Stimulated activated CD4-positive, alpha-beta T cell treated with anti-CD3 and anti-CD28 coated beads, Interleukin-15, amount 100 ng/mL, for 24 hours (primary cell): ENCODE measurements at regions not wholly inside any gene's neighbourhood (a gene's known extent, or its start where the extent isn't known, plus 50 kb on each side); places are given as distances from the start of the nearest gene placed in this dataset.

Source experiments
- DNase-seq: peaks from one replicate; pipeline ENCODE4 v3.0.0-alpha.2; 2020

DNA sequence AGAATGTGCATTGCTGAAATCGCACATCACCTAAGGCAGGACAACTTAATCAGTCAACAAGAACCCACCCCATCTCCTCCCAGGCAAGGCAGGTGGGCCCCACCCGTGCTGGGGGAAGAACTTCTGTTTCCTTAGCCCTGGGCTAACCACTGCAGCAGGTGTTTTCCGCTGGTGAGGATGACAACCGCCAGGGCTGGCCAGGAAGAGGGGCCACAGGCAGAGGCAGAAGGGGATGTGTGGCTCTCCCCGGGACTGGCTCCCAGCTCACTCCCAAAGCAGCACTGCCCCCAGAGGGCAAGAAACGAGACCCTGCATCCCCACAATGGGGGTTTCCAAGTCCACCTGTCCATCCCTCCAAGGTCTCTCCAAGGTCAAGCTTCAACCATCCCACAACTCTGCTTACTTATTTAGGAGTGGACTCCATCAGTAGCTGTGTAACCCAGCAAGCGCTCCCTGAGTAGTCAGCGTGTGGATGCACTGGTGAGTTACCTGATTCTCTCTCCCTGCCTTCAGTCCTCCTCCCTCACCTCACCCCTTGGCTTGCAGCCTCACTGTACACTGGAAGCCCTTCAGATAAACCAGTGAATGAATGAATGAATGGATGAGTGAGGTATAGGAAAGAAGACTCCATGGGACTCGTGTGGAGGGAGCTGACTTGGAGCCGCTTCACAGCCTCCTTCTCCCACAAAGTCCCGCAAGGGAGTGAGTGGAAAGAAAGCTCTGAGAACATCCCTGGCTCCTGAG lies 168.2 kb upstream of the CST7 start:
- DNase-seq, result no peak

DNA sequence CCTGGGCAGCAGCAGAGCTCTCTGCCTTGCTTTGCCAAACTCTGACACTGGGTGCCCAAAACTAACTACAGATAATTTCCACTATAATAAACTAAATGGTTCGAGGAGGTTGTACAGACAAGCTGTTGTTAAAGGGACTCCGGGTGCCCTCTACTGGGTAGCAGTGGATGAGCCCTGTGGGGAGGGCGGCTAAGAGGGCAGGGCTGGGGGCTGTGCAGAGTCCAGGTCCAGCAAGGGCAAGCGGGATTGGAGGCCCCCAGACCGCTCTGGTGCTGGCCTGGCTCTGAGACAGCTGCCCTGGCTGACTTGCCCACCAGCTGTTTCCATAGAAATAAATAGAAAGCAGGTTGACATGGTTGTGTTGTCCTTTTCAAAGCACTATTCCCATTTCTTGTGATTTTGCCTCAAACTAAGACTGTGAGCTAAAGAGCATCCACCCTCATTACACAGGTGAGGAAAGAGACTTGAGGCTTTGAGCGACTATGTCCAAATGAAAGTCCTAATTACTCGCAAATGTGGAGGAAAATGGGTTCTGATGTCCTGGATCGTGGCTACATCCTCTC lies 167.6 kb upstream of the CST7 start:
- peak; percentile 33 for DNase-seq

DNA sequence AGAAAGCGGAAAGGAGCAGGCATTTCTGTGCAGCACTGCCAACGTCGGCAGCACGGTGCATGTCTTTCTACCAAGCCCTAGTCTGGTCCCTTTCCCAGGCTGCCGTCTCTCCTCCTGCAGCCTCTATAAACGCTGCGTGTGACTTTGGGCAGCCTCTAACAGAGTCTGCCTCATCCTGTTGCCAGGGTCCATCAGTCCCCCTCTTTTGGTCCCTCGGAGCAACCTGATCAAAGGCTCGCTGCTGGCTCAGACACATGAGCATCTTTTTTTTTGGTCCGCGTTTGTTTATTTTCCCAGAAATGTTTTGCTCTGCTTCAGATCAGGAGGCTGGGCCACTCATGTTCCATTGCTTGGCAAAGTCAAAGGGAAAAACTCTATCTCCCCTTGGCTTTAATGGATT lies 166.8 kb upstream of the CST7 start:
- DNase-seq, result no peak

DNA sequence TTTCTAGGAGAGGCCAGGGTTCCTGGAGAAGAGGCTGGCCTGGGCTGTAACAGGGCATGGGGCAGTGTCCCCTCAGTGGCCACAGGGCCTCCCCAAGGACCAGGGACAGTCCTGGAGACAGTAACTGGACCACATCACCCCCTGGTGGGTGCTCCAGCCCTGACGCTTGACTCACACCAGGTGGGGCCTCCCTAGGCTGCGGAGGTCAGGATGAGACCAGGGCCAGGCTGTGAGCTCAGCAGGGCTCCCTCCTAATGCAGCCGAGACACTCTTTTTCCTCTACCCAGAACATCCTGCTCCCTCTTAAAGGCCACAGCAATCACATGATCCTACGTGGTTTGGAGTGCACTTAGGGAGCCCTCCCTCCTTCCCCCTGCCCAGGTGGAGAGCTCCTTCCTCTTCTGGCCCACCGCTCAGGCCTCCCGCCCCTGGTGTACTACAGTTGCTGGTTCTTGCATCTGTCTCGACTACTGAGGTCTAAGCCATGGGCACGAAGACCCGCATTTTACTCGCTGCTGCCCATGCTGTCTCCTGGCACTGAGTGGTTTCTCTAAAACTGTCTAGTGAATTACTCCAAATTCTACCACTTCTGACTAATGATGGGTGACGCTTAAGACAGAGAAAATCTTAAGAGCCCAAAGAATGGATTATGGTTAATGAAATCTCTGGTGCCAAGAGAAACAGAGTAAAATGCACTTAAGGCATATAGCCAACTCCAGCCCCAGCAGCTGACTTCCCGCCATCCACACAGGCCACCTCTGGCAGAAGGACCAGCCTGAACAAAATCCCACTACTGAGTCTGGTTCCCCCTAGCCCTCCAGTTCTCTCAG lies 166.1 kb upstream of the CST7 start:
- DNase-seq, result no peak

DNA sequence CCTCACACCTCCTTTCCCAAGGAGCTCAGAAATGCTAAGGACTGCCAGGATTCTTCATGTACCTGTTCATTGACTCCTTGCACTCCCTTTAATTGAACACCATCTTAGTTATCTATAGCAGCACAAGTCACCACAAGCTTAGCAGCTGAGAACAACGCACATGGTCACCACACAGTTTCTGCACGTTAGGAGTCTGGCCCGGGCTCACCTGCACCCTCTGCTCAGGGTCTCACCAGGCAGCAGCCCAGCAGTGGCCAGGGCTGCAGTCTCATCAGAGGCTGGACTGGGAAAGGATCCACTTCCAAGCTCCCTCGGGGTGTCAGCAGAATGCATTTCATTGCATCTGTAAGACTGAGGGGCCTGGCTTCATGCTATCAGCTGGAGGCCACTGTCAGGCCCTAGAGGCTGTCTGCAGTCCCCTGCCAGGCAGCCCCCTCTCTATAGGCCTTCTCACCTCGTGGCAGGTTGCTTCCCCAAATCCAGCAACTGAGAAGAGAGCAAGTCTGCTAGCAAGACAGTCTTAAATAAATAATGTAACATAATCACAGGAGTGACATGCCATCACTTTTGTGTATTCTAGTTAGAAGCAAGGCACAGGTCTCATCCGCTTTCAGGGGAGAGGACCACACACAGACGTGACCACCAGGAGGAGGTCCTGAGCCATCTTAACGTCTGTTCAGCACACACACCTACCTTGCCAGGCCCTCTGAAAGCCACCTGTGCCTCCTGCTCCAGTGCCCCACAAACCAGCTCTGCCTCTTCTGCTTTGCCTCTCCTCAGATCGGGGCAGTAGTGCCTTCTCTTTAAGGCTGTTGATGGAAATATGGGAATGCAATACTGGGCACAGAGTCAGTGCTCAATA lies 165.2 kb upstream of the CST7 start:
- peak; percentile 11 for DNase-seq

DNA sequence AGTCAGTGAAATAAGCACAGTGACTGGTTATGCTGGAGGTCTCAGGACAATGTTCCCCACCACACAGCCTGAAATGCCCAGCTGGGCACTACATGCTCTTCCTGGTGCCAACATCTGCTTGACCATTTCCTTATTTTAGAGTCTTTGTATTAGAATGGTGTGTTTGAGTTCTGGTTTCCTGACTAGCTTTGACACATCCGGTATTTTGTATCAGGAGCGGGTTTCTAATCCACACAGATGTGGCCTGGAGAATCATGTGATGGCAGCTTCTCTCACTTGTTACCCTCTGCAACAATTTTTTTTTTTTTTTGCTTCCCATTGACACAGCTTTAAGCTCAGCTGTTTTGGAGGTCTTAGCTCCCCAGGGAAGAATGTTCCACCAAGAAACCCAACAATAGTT lies 164.5 kb upstream of the CST7 start:
- no peak for DNase-seq

DNA sequence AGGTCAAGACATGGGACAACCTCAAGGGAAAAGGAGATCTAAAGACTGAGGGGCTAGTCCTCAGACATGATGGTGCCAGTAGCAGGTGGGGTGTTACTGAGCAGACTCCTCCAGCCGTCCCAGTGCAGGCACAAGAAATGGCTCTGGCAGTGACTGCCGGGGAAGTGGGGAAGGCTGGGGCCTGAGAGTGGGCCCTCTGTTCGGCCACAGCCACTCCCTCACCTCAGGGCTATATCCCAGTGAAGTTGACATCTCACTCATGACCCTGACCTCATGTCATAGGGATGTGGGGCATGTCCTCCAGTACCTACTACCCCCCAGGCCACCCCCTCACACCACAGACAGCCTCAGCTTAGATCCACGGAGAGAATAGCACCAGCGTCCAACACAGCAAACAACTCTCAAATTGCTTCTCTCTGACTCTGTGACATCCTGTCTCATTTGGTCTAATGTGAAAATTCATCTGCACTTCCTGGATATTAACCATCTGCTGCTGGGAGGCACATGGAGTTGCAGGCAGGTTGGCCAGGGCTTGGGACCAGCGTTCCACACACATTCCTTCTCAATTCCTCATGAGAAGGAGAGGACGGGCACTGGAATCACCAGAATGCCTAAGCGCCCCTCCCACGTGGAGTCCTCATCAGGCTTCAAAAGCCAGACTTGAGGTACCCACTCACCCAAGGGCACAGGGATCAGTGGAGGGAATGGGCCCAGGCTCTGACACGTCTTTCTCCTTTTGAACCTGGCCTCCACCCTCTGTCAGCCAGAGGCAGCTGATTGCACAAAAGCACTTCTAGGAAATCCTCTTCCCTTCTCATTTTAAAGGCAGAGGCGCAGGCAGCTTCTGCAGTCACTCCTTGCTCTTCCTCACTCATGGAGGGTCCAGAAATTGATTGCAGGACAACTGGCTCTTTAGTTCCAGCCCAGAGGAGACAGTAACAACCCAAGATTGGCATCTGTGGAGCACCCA lies 163.6 kb upstream of the CST7 start:
- no peak for DNase-seq

DNA sequence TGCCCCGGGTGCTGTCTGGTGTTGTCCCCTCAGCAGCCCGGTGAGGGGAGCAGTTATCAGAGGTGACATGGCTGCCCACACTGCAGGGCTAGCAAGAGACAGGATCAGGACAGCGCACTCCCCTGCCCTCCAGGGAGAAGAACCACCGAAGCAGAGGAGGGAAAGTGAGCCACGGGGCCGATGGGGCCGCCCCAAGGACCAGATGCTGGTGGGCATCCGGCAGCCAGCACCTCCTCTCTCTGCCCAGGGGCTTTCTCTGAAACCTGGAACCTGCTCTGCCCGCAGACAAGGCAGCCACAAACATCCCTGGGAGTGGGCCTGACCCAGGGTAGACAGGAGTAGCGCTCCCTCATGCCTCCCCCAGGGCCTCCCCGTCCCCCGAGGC lies 163.0 kb upstream of the CST7 start:
- DNase-seq, result no peak

DNA sequence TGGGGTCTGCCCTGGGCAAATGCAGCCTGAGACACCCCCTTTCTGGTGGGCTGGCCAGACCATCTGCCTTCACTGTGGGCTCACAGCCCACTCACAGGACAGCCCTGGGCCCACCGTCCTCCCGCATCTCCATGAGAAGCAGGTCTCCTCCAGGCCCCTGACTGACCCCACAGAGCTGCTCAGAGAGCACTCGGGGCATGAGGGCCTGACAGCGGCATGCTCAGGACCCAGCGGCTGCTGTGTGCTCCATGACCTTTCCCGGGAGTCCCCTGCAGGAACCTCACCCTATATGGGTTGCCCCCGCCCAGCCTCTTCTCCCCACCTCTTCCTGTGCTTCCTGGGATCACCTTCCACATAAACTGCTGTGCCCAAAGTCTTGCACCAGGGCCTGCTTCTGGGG lies 162.4 kb upstream of the CST7 start:
- DNase-seq, result no peak

DNA sequence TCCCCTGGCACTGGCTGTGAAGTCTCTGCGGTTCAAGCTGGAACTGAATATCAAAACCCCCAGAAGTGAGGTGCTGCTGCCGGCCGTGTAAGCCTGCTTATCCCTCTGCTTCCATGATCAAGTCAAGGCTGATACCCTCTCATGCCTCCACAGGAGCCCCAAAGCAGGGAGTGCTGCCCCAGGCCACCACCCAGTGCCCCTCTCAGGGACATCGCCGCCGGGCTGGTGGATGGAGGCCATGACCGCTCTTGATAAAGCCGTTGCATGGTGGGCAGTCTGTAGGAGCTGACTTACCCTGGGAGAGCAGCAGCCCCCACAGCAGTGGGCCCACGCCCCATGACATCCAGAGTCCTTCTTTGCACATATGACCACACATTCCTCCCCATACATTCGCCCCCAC lies 162.0 kb upstream of the CST7 start:
- no peak for DNase-seq

DNA sequence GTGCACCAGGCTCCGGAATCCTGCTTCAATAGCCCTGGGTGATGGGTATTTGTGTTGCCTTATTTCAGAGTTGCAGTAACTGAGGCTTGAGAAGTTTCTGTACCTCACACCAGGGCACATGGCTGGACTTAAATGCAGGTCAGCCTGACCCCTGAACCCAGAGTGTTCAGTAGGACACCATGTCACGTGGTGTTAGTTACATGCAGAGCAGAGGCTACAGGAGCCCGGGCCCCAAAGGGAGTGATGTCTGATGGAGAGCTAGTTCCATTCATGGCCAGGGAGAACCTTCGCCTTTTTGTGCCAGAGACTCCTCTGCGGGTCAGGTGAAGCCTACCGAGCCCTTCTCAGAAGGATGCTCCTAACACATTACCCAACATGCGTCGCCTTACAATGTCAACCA lies 161.4 kb upstream of the CST7 start:
- no peak for DNase-seq

DNA sequence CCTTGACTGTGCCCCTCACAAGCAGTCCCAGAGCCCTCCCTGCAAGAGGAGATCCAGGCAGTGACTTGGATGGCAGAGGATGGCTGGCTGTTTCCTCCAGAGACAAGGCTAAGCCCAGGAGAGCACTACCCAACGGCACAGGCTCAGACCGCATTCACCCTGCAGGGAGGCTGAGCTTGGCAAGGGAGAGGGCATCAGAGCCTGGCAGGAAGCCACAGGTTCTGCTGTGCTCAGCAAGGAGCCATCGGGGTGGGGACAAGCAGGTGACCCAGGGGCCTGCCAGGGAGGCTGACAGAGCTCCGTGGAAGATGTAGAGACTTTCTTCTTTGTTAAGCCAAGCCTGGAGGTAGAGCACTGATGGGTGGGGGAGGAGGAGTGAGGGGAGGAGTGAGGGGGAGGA lies 159.2 kb upstream of the CST7 start:
- no peak for DNase-seq

DNA sequence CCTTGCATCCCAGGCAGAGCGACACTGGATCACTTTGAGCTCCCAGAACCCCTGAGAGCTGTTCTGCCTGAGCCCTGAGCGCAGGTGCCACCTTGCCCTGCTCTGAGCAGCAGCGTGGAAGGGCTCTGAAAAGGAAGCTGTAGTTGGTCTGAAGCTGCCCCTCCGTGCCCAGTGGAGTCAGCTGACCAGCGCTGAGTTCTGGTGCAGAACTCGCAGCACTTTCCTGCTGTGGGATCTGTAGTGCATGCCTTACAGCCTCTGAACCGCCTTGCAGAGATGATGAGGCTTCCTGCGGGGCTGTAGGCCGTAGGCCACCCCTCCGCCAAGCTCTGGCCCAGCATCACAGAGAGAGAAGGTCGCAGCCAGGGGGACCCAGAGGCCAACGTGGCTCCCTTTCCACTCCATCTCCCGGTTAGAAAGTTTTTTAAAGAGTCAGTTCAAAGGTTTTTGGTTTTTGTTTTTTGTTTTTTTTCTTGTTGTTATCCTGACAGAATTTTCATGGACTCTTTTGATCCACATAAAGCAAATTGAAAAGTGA lies 158.3 kb upstream of the CST7 start:
- no peak for DNase-seq

DNA sequence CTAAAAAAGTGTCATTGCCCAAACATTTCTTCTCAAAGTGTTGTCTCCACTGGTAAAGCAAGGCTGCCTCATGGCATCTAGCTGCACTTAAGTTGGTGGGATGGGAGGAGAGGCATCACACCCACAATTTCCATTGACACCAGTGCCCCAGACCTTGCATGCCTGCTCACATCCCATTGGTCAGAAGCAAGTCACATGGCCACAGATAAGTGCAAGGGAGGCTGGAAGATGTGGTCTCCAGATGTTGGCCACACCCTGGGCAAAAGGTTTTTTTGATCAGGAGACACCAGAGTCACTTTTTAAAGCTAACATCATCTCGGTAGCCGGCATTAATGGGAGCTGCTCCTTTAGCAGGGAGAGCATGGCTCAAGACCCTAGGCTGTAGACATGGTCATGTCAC lies 157.1 kb upstream of the CST7 start:
- no peak for DNase-seq

DNA sequence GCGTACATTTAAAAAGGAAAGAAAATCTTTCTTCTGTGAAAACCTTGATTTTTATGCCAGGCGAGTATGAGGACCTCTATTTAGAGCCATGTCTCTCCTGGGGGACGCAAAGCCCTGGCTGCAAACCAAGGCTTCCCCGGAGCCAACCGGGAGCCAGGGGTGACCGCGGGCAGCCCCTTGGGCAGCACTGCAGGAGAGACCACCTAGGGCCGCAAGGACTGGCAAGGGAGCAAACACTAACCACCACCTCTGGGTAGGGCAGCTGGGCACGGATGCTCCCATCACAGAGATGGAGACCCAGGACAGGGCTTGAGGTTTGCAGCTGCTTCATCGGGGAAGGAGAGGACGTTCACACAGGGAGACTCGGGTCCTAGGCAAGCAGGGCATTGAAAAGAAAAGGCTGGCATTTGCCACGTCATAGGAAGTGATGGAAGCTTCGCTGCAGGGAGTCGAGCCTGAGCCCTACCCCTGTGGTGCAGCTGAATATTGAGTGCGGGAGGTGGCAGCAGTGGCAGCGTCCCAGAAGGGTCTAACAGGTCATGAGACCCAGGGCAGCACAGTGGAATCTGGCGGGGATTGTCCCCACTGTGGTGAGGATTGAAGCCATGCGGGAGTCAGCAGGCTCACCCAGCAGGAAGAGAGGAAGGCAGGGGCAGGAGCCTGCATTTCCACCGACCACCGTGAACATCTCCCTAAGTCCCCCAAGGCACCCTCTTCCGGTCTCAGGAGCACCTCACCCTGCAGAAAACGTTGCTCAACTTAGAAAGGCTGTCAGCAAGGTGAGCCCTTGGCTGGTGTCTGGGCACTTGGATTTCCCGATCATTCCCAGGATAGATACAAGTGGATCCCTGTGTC lies 156.2 kb upstream of the CST7 start:
- no peak for DNase-seq

DNA sequence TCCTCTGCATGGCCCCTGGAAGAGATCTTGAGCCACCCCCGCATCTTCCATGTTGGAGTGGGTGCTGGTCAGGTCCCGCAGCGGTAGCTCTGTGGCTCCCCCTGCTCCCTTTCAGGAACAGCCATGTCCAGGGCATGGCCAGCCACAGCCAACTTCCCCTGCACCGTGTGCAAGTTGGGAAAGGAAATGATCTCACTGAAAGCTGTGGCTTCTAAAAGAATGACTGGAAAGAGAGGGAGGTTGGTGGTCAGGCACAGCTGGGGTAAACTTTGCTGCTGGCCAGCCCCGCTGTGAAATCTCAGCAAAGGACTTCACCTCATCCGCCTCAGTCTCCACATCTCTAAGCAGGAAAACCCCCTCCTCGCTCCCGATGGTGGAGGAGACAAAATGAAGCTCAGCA lies 153.6 kb upstream of the CST7 start:
- DNase-seq, result no peak

DNA sequence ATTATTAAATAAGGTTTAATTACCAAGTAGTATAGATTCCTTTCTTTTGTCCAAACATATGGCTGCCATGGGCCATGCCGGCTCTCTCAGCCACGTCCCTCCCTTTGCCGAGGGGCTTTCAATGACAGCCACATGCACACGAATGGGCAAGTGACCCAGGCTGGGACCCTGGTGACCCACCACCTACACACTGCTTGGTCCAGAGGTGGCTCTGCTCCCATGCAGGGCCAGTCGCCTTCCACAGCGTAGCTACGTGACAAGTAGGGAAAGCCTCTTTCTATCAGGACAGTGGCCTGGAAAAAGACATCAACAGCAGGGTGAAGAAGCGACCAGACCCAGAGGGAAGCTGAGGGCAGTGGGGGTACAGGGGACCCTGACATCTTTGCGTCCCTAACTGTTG lies 152.8 kb upstream of the CST7 start:
- DNase-seq, result no peak

DNA sequence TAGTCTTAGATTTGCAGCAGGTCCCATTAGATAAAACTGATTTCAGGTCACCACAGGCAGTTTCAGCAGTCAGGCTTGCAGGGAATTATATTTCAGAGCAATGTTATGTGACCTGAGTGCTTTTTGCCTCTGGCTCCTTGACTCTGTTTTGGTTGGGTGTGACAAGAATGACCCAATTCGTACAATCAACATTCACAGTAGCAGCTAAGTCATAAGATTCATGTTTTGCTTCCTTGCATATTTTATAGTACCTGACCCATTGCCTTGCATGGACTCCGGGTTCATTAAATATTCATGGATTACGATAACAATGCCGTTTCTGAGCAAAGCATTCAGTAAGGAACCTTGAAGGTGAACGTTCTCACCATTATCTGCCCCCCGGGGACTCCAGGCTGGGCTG lies 152.0 kb upstream of the CST7 start:
- no peak for DNase-seq

DNA sequence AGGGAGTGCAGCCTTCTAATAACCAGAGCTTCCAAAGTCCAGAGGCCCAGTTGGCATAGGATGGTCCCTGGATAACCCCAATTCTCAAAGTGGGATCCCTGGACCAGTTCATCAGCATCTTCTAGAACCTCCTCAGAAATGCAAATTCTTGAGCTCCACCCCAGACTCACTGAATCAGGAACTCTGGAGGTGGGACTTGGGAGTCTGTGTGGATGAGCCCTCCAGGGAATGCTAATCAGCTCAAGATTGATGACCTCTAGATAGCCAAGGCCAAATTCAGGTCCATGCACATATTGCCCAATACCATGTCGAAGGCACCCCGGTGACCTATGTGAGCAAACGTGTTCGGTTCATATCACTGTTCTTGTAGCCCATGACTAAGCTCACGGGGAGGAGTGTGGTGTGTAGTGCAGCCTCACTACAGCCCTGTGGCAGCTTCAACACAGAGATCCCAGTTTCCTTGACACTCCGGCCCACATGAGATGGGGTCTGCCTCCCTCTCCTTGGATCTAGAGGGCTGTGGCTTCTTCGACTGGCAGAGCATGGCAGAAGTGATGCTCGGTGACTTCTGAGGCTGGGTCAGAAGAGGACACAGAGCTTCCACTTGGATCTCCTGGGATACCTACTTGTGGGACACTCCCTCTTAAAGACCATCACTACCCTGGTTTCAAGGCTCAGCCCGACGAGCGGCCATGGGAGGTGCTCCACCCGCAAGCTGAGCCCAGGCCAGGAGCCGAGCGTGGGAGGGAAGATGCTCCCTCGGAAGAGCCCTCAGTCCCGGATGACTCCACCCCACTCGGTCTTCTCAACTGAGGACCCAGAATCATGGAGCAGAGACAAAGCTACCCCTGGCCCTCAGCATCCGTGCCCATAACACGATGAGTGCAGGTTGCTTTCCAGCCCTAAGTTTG lies 151.1 kb upstream of the CST7 start:
- no peak for DNase-seq
